Subcutaneous abdominal adipose tissue (tissue), 5 donors: ENCODE measurements at regions not wholly inside any gene's neighbourhood (a gene's known extent, or its start where the extent isn't known, plus 50 kb on each side); places are given as distances from the start of the nearest gene placed in this dataset.
"Not testable (repeated sequence)": the region's sequence is repeated elsewhere in the genome, so short reads cannot be mapped to it uniquely, and the experiment has no call there.

Experiments
- H3K27ac ChIP-seq: one replicate; pipeline ENCODE4 v1.7.0; 2013; ENCODE audit warnings: low read depth, mild to moderate bottlenecking, inconsistent platforms, low read length, moderate library complexity
- H3K27me3 ChIP-seq, 5 donors: one replicate each; pipeline ENCODE4 v1.7.0; 2013; ENCODE audit warnings: low read length in 5 of 5, inconsistent platforms in 1 of 5; ENCODE audit not compliant: control insufficient read depth in 5 of 5, insufficient read depth in 4 of 5
- H3K36me3 ChIP-seq, 5 donors: one replicate each; pipeline ENCODE4 v1.7.0; 2013; ENCODE audit warnings: low read length in 5 of 5; ENCODE audit not compliant: control insufficient read depth in 5 of 5, insufficient read depth in 5 of 5
- H3K4me1 ChIP-seq, 5 donors: one replicate each; pipeline ENCODE4 v1.7.0; 2013; ENCODE audit warnings: low read length in 5 of 5, mild to moderate bottlenecking in 3 of 5, moderate library complexity in 1 of 5; ENCODE audit not compliant: control insufficient read depth in 5 of 5, insufficient read depth in 5 of 5
- H3K4me3 ChIP-seq, 5 donors: one replicate each; pipeline ENCODE4 v1.7.0; 2013; ENCODE audit warnings: low read length in 5 of 5, low read depth in 1 of 5
- H3K9ac ChIP-seq, 5 donors: one replicate each; pipeline ENCODE4 v1.7.0; 2013; ENCODE audit warnings: low read length in 5 of 5, mild to moderate bottlenecking in 4 of 5, moderate library complexity in 3 of 5
- H3K9me3 ChIP-seq, 5 donors: one replicate each; pipeline ENCODE4 v1.7.0; 2013; ENCODE audit warnings: low read length in 5 of 5; ENCODE audit not compliant: control insufficient read depth in 5 of 5
- donor health status: healthy.
- donor health status: healthy.
- donor health status: healthy.
- donor health status: healthy.
- donor health status: healthy.

DNA sequence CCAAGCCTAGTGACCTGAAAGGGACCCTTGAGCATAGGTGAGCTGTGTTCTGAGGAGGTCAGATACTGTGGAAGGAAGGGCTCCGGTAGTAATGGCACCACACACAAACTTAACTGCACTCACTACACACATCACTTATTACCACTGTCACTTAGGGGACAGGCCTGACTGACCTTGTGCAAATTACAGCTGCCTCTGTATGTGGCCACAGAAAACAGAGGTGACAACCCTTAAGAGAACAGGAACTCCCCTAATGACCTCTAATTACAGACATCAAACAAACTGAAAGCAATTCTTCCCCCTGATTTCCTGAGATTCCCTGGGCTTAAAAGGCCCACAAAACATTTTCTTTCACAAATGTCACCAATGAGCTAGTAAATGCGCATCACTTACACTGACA lies 360.6 kb downstream of the RND3 start:
- H3K4me3 ChIP-seq, result no peak overlapping the region
- H3K9ac ChIP-seq, result no peak overlapping the region
- no peaks in the 10 kb centered on the region for H3K36me3 ChIP-seq
- no peak overlapping the region for H3K27ac ChIP-seq
- H3K4me1 ChIP-seq, result peaks cover 0 to 10% (median 7%) of the 10 kb centered on the region in 5 donors
- no peaks in the 10 kb centered on the region for H3K27me3 ChIP-seq
- H3K9me3 ChIP-seq, result no peaks in the 10 kb centered on the region

DNA sequence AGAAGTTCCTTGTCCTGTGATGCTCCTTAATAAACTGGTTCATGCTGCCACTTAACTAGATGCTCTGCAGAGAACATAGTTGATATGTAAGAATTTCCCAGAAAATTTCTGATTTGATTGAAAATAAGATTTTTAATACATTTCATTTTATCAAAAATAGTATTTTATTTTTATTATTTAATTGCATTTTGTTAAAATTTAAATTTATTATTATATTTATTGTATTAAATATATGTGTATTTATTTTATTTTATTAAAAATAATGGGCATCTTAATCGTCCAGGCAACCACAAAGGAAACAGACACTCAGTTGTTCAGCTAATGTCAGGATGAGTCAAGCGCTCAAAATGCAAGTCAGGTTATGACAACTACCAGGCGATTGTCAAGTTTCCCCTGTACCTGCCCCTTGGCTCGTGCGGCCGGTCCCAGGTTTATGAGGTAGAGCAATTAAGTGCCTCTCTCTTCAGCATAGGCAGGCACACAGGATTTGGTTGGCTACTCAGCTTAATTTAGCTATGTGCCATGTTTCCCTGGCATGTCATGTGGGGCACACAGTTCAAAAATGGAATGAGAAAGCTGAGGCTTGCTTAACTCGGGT lies 361.2 kb downstream of the RND3 start:
- no peaks in the 10 kb centered on the region for H3K27me3 ChIP-seq
- no peak overlapping the region for H3K4me3 ChIP-seq
- H3K9ac ChIP-seq, result no peak overlapping the region
- H3K9me3 ChIP-seq, result no peaks in the 10 kb centered on the region
- no peak overlapping the region for H3K27ac ChIP-seq
- no peaks in the 10 kb centered on the region for H3K36me3 ChIP-seq
- peaks cover 0 to 10% (median 7%) of the 10 kb centered on the region in 5 donors for H3K4me1 ChIP-seq

DNA sequence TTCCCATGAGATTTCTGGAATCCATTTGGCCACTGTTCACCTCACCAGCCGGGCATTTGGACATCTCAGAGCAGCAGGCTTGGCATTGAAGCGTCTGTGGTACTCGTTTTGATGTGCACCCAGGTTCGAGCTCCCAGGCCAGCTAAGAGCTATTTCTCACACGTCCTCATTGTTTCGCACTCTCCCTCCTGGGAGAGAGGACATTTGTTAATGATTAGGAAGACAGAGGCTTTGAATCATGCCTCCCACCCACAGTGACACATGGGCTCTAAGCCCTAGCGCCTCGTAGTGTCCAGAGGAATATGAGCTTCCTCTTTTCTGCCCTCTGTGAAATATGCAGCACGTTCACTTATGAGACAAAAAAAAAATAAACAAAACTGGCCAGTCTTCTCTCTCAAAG lies 361.8 kb downstream of the RND3 start:
- Histone ChIP-seq H3K4me3 (peak overlapping the region in 3 of 5 donors; percentile 7 to 45 (median 8)), H3K36me3 (no peaks in the 10 kb centered on the region), H3K27me3 (no peaks in the 10 kb centered on the region), H3K27ac (no peak overlapping the region), H3K9me3 (no peaks in the 10 kb centered on the region), H3K9ac (no peak overlapping the region), H3K4me1 (peaks cover 0 to 10% (median 7%) of the 10 kb centered on the region in 5 donors)

DNA sequence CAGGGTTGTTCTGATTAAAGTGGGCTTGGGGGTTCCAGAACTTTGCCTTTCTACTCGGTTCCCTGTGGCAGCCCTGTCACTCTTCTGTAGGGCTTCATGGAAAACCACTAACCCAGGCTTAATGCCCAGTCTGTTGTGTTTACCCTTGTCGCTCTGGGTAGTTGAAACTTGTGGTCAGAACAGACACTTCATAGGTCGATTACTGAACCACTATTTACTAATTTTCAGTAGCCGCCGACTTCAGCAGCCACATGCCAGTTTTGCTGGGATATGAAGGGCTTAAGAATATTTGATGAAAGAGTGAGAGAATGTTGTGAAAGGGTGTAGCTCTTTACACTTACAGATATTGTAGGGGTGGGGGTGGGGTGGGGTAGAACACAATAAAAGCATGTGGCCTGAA lies 362.3 kb downstream of the RND3 start:
- no peaks in the 10 kb centered on the region for H3K27me3 ChIP-seq
- H3K36me3 ChIP-seq, result no peaks in the 10 kb centered on the region
- H3K27ac ChIP-seq, result no peak overlapping the region
- peaks cover 0 to 10% (median 7%) of the 10 kb centered on the region in 5 donors for H3K4me1 ChIP-seq
- no peak overlapping the region for H3K9ac ChIP-seq
- no peak overlapping the region for H3K4me3 ChIP-seq
- H3K9me3 ChIP-seq, result no peaks in the 10 kb centered on the region

DNA sequence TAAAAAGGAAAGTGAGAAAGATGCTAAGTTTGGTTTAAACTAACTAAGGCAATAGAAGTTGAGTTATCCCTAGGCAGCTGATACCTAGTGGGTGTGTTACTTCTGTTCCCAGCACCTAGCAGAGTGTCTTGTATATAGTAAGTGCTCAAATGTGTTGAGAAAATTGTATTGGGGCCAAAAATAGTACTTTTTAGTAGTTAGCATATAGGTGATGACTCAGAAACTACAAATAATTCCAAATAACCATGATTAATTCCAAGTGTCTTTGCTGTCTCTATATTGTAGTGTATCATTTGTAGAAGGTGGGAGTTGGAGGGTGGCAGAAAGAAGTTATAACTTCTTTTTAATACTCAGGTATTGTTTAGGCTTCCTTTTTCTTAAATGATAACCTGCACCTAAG lies 362.7 kb downstream of the RND3 start:
- H3K9ac ChIP-seq, result no peak overlapping the region
- no peaks in the 10 kb centered on the region for H3K36me3 ChIP-seq
- no peak overlapping the region for H3K4me3 ChIP-seq
- no peaks in the 10 kb centered on the region for H3K27me3 ChIP-seq
- no peak overlapping the region for H3K27ac ChIP-seq
- peaks cover 0 to 10% (median 7%) of the 10 kb centered on the region in 5 donors for H3K4me1 ChIP-seq
- H3K9me3 ChIP-seq, result no peaks in the 10 kb centered on the region

DNA sequence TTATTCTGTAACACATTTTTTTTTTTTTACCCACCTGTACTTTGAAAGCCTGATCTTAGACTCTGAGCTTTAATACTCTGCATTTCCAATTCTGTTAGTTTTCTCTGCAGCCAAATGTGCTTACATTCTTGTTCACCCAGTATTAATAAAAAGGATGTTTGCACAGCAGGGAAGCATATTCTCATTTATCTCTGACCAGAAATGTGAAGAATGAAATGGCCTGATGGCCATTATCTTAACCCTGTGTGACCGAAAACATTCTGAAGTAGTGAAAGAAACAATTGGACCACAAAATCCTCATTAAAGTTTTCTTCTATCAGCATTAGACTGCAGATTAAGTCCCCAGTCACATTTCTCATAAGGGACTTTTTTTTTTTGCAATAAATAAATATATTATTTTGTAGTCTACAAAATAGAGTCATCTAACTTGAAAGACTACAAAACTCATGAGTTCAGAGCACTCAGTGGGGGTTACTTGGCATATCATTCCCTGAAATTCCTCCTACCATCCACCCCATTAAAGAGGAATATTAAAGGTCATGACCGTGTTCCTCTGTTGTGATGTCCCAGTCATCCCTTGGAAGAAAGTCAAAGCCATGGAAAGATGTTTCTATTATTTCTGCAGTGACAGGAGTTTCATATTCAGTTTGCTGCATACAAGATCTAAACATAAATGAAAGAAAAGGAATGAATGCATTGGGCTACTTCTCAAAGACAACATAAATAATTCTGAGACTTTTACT lies 364.4 kb downstream of the RND3 start:
- Histone ChIP-seq H3K27me3 (no peaks in the 10 kb centered on the region), H3K4me1 (peaks cover 0 to 10% (median 7%) of the 10 kb centered on the region in 5 donors), H3K36me3 (no peaks in the 10 kb centered on the region), H3K9me3 (no peaks in the 10 kb centered on the region), H3K27ac (no peak overlapping the region), H3K4me3 (no peak overlapping the region), H3K9ac (no peak overlapping the region)

DNA sequence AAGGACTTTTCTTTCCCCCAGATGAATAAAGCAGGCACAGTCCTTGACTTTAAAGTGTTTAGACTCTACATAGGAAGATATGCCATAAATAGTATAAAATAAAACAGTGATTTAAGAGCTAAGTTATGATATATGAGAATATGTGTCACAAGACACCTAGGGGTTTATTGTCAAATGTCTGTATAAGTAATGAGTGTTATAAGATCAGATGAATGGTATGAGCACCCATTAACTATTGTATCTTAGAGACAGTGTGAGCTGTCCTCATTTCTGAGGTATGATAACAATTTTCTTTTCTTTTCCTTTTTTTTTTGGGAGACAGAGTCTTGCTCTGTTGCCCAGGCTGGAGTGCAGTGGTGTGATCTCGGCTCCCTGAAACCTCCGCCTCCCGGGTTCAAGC lies 365.3 kb downstream of the RND3 start:
- Histone ChIP-seq H3K4me1 (peaks cover 0 to 10% (median 7%) of the 10 kb centered on the region in 5 donors), H3K36me3 (no peaks in the 10 kb centered on the region), H3K4me3 (no peak overlapping the region), H3K27me3 (no peaks in the 10 kb centered on the region), H3K9ac (no peak overlapping the region), H3K9me3 (no peaks in the 10 kb centered on the region), H3K27ac (no peak overlapping the region)

DNA sequence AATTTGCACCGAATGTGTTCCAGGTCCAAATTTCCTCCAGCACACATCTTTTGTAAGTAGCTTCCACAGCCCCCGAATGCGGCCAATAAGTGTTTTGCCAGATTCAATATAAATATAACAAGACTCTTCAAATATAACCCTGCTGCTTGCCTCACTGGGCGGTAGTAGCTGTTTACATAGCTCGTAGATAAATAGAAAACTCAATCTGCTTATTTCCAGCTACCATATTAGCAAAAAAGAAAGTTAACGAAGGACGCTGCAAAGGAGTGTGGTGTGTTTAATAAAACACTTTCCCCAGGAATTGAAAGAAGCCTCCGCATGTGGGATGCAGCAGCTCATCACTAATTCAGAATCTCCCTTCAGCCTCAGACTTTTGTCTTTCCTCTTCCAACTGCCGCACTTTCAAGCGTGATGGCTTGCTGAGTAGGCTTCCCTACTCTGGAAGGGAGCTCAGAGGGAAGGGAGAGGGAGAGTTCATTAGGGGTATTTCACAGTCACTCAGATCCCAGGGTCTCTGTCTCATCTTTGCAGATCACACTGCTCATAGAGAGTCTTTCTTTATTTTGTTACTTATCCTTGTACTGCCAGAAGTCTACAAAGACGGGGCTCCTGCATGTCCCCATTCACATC lies 367.0 kb downstream of the RND3 start:
- Histone ChIP-seq H3K27me3 (no peaks in the 10 kb centered on the region), H3K4me3 (no peak overlapping the region), H3K27ac (no peak overlapping the region), H3K4me1 (peaks cover 0 to 5% (median 2%) of the 10 kb centered on the region in 5 donors), H3K36me3 (no peaks in the 10 kb centered on the region), H3K9me3 (no peaks in the 10 kb centered on the region), H3K9ac (no peak overlapping the region)

DNA sequence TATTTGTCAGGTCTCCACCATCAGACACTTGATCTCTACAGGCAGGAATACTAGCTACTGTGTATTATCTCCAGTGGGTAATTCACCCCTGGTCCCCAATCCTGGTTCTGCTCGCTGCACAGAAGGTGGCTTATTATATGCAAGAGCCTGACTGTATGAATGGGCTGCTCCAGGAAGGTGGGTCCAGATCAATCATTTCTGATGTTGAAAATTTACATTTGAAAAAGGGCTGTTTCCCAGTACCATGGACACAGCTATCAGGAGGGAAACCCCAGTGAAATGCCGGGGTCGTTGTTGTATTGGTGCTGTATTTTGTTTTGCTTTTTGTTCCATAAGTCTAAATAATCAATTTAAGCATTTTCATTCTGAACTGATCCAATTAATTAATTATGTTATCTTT lies 367.6 kb downstream of the RND3 start:
- Histone ChIP-seq H3K4me3 (no peak overlapping the region), H3K4me1 (no peaks in the 10 kb centered on the region), H3K27me3 (no peaks in the 10 kb centered on the region), H3K9me3 (no peaks in the 10 kb centered on the region), H3K27ac (no peak overlapping the region), H3K9ac (no peak overlapping the region), H3K36me3 (no peaks in the 10 kb centered on the region)

DNA sequence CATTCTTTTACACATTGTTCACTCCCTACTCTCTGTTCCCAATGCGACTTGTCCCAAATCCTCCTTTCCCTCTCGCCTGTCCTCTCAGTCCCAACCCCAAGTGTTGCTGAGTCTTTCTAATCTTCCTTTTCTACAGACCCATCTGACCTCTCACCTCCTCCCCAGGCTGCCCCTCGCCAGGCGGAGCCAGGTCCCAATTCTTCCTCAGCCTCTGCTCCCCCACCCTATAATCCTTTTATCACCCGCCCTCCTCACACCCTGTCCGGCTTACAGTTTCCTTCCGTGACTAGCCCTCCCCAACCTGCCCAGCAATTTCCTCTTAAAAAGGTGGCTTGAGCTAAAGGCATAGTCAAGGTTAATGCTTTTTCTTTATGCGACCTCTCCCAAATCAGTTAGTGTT lies 373.4 kb downstream of the RND3 start:
- not testable (repeated sequence) for H3K9me3 ChIP-seq

More for the DNA sequence above, 373.4 kb downstream of the RND3 start:
- H3K4me3 ChIP-seq, H3K27me3 ChIP-seq, H3K9ac ChIP-seq, H3K36me3 ChIP-seq, H3K27ac ChIP-seq: not testable (repeated sequence)
- H3K4me1 ChIP-seq, result peaks cover 0 to 12% (median 0%) of the 10 kb centered on the region in 5 donors
